Parathyroid adenoma (tissue), 2 donors: ENCODE measurements at regions not wholly inside any gene's neighbourhood (a gene's known extent, or its start where the extent isn't known, plus 50 kb on each side); places are given as distances from the start of the nearest gene placed in this dataset.

Experiments used
- H2AFZ ChIP-seq: fragments of 300-600 bp; sonication (generic); one replicate; pipeline ENCODE4 v1.7.0; 2017; ENCODE audit warnings: antibody characterized with exemption, mild to moderate bottlenecking
- H3K27ac ChIP-seq: fragments of 300-600 bp; sonication (generic); one replicate; pipeline ENCODE4 v1.7.0; 2017
- H3K27me3 ChIP-seq: fragments of 300-600 bp; sonication (generic); one replicate; pipeline ENCODE4 v1.7.0; 2017; ENCODE audit warnings: low read length; ENCODE audit not compliant: control insufficient read depth, insufficient read depth
- H3K36me3 ChIP-seq: fragments of 300-600 bp; sonication (generic); one replicate; pipeline ENCODE4 v1.7.0; 2017; ENCODE audit warnings: low read length; ENCODE audit not compliant: control insufficient read depth, insufficient read depth
- H3K4me1 ChIP-seq: fragments of 300-600 bp; sonication (generic); one replicate; pipeline ENCODE4 v1.7.0; 2017; ENCODE audit warnings: control low read depth
- H3K4me2 ChIP-seq: fragments of 300-600 bp; sonication (generic); one replicate; pipeline ENCODE4 v1.7.0; 2017; ENCODE audit warnings: low read length
- H3K4me3 ChIP-seq: fragments of 300-600 bp; sonication (generic); one replicate; pipeline ENCODE4 v1.7.0; 2017; ENCODE audit warnings: low read depth, low read length
- H3K79me2 ChIP-seq: fragments of 300-600 bp; sonication (generic); one replicate; pipeline ENCODE4 v1.7.0; 2017; ENCODE audit warnings: control low read depth
- H3K9ac ChIP-seq: fragments of 300-600 bp; sonication (generic); one replicate; pipeline ENCODE4 v1.7.0; 2017; ENCODE audit warnings: mild to moderate bottlenecking
- H3K9me3 ChIP-seq: fragments of 300-600 bp; sonication (generic); one replicate; pipeline ENCODE4 v1.7.0; 2017; ENCODE audit warnings: low read length; ENCODE audit not compliant: control insufficient read depth
- TF ChIP-seq, protein P1 (sequence below): fragments of 300-600 bp; sonication (generic); IDR thresholded peaks from one replicate; pipeline ENCODE4 v1.7.0; 2017; ENCODE audit warnings: antibody characterized with exemption, mild to moderate bottlenecking
- donor health status: primary hyperparathyroidism.

DNA sequence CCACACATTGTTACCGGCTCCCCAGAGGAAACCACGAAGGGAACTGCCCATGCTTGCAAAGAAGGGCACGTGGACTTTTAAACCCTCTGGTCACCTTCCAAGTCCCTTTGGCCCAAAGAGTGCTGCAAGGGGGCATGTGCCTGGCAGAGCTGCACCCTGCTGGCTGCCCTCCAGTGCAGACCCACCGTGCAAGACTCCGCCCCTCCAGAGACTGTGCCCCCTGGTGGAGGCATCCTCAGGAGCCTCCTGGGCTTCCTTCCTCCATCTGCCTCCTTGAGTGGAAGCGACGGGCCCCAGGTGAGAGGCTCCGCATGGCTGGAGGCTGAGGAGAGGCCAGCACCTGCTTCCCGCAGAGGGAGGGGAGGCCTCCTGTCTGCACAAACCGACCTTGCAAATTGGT lies 100.6 kb downstream of the CRYAA start:
- TF ChIP-seq, protein P1, sequence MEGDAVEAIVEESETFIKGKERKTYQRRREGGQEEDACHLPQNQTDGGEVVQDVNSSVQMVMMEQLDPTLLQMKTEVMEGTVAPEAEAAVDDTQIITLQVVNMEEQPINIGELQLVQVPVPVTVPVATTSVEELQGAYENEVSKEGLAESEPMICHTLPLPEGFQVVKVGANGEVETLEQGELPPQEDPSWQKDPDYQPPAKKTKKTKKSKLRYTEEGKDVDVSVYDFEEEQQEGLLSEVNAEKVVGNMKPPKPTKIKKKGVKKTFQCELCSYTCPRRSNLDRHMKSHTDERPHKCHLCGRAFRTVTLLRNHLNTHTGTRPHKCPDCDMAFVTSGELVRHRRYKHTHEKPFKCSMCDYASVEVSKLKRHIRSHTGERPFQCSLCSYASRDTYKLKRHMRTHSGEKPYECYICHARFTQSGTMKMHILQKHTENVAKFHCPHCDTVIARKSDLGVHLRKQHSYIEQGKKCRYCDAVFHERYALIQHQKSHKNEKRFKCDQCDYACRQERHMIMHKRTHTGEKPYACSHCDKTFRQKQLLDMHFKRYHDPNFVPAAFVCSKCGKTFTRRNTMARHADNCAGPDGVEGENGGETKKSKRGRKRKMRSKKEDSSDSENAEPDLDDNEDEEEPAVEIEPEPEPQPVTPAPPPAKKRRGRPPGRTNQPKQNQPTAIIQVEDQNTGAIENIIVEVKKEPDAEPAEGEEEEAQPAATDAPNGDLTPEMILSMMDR = no peak
- Histone ChIP-seq H3K36me3 (no peaks in the 10 kb centered on the region), H3K27me3 (no peaks in the 10 kb centered on the region), H3K9ac (no peak overlapping the region), H3K79me2 (no peaks in the 10 kb centered on the region), H3K4me2 (no peak overlapping the region), H3K4me3 (no peak overlapping the region), H3K9me3 (no peaks in the 10 kb centered on the region), H3K4me1 (no peaks in the 10 kb centered on the region), H2AFZ (no peak overlapping the region), H3K27ac (no peak overlapping the region)

DNA sequence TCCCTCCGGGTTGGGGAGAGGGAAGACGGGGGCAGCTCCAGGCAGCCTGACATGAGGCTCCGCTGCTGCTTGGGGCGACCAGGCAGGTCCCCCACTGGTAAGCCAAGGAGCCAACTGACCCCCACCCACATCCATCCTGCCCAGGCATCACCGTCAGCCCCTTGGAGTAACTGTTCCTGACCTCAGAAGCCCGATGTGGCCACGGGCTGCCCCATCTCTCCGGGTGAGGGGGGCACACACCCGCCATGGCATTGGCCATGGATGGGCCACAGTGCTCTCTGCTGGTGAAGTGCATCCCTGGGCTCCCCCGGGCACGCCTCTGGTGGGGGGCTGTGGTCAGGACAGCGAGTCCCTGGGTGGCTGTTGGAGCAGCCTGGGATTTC lies 100.0 kb downstream of the CRYAA start:
- TF ChIP-seq, protein P1 = no peak
- Histone ChIP-seq H2AFZ (no peak overlapping the region), H3K27me3 (no peaks in the 10 kb centered on the region), H3K27ac (no peak overlapping the region), H3K9me3 (no peaks in the 10 kb centered on the region), H3K9ac (no peak overlapping the region), H3K4me1 (no peaks in the 10 kb centered on the region), H3K4me3 (no peak overlapping the region), H3K4me2 (no peak overlapping the region), H3K36me3 (no peaks in the 10 kb centered on the region), H3K79me2 (no peaks in the 10 kb centered on the region)

DNA sequence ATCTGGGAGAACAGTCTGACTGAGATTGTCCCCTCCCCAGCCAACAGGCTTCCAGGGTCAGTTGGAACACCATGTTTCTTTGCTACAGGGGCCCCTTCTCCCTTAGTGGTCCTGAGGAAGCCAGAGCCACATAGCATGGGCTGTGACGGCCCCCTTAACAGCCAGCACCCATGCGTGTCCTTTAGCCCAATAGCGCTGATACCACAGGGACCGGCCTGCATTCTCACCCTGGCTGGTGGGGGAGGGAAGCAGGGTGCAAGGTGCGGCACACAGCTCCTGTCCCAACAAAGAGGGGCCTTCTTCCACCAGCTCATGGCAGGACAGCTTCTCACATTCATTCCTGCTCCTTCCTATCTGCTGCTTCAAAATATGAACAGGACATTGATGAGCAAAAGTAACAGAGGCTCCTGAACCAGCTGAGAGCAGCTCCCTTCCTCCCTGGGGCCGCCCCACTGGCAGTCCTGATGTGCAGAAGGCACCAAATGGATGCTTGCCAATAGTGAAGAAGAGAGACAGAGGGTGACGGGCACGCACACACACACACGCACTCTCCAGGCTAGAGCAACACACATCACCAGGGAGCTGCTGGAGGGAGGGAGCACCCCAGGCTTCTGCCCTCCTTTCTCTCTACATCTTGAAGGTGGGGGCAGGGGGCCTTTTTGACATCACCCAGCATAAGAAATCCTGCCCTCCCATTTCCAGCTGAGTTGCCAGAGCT lies 99.4 kb downstream of the CRYAA start:
- H3K4me1 ChIP-seq = no peaks in the 10 kb centered on the region
- H3K27ac ChIP-seq = no peak overlapping the region

DNA sequence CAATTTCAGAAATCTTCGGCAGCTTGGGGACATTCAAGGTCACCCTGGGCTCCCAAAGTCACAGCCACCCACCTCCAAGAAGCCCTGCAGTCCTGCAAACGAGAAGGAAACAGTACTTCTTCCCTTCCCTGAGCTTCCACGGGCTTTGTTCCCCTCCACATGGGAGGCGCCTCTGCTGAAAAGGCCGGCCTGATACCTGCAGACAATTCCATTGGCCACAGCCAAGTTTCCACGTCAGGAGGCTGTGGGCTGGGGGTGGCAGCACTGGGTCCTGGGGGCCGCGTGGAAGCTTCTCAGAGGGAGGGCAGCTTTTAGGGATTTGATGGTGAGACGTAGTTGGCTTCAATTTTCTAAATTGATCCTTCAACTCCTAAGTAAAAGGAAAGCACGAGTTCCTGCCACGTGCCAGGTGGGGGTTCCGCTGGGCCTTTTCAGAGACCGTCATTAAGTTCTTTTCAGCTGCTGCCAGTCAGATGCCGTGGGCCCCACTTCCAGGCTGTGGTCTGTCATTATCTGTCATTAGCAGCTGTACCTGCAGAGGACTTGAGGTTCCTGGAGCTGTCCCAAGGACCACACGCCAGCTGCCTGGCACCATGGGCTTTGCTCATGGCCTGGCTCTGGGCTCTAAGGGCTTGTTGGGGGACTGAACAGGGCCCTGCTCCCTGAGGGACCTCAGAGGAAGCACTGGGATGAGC lies 98.7 kb downstream of the CRYAA start:
- H2AFZ ChIP-seq = no peak overlapping the region
- H3K9me3 ChIP-seq = no peaks in the 10 kb centered on the region
- H3K27ac ChIP-seq = no peak overlapping the region
- H3K4me2 ChIP-seq = no peak overlapping the region
- H3K4me3 ChIP-seq = no peak overlapping the region
- TF ChIP-seq, protein P1 = no peak
- no peaks in the 10 kb centered on the region for H3K36me3 ChIP-seq
- H3K9ac ChIP-seq = no peak overlapping the region
- no peaks in the 10 kb centered on the region for H3K4me1 ChIP-seq
- no peaks in the 10 kb centered on the region for H3K79me2 ChIP-seq
- H3K27me3 ChIP-seq = no peaks in the 10 kb centered on the region

More for the DNA sequence above, 99.4 kb downstream of the CRYAA start:
- Histone ChIP-seq H3K36me3 (no peaks in the 10 kb centered on the region), H3K27me3 (no peaks in the 10 kb centered on the region), H2AFZ (no peak overlapping the region), H3K79me2 (no peaks in the 10 kb centered on the region), H3K9me3 (no peaks in the 10 kb centered on the region), H3K9ac (no peak overlapping the region), H3K4me2 (no peak overlapping the region), H3K4me3 (no peak overlapping the region)
- TF ChIP-seq, protein P1 = no peak

DNA sequence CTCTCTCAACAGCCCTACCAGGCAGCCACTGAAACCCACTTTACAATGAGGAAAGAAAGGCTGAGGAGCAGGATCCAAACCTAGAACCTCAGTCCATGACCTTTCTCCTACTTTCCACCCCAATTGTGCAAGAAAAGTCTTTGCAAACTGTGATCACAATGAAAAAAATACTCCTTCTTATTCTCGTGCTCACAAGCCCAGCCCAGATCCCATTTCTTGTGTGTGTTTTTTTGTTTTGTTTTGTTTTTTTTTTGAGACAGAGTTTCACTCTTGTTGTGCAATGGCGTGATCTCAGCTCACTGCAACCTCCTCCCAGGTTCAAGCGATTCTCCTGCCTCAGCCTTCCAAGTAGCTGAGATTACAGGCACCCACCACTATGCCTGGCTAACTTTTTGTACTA lies 97.7 kb downstream of the CRYAA start:
- no peak overlapping the region for H2AFZ ChIP-seq
- no peaks in the 10 kb centered on the region for H3K27me3 ChIP-seq
- no peak overlapping the region for H3K4me3 ChIP-seq
- H3K79me2 ChIP-seq = no peaks in the 10 kb centered on the region
- TF ChIP-seq, protein P1 = no peak
- no peak overlapping the region for H3K9ac ChIP-seq
- H3K9me3 ChIP-seq = no peaks in the 10 kb centered on the region
- H3K4me2 ChIP-seq = no peak overlapping the region
- no peaks in the 10 kb centered on the region for H3K36me3 ChIP-seq
- no peaks in the 10 kb centered on the region for H3K4me1 ChIP-seq
- H3K27ac ChIP-seq = no peak overlapping the region
